GM12878 (cell line): ENCODE measurements at regions not wholly inside any gene's neighbourhood (a gene's known extent, or its start where the extent isn't known, plus 50 kb on each side); places are given as distances from the start of the nearest gene placed in this dataset.

Source experiments
- CTCF ChIP-seq, 3 experiments: IDR thresholded peaks in 2 of 3; conservative IDR thresholded peaks in 1 of 3; 2 replicates each; pipeline ENCODE4 v1.5.1; 2011; ENCODE audit warnings: low read depth in 3 of 3, low read length in 3 of 3, mild to moderate bottlenecking in 3 of 3, control low read depth in 2 of 3, moderate library complexity in 2 of 3, inconsistent platforms in 1 of 3, mixed read lengths in 1 of 3; ENCODE audit not compliant: control insufficient read depth in 2 of 3, insufficient read depth in 1 of 3; ENCODE audit errors: extremely low read depth in 1 of 3
- JUNB ChIP-seq: IDR thresholded peaks from 2 replicates; pipeline ENCODE4 v1.6.1; 2016; ENCODE audit warnings: antibody characterized with exemption, mild to moderate bottlenecking
- MXI1 ChIP-seq: fragments of 150-350 bp; IDR thresholded peaks from 2 replicates; pipeline ENCODE4 v1.6.1; 2011; ENCODE audit warnings: low read depth, mild to moderate bottlenecking, inconsistent platforms, low read length, improper control_type of control experiment
- MYC ChIP-seq: IDR thresholded peaks from 2 replicates; pipeline ENCODE4 v1.6.1; 2011; ENCODE audit warnings: mild to moderate bottlenecking, low read length, moderate library complexity, inconsistent platforms; ENCODE audit not compliant: insufficient read depth, insufficient replicate concordance, insufficient read length, severe bottlenecking
- POLR2A ChIP-seq: IDR thresholded peaks from 2 replicates; pipeline ENCODE4 v1.6.1; 2011; ENCODE audit warnings: low read depth, mild to moderate bottlenecking, low read length
- POLR2AphosphoS5 ChIP-seq: IDR thresholded peaks from 2 replicates; pipeline ENCODE4 v1.6.1; 2011; ENCODE audit warnings: mild to moderate bottlenecking, low read length, inconsistent platforms
- RBBP5 ChIP-seq: fragments of 200-600 bp; sonication (generic); conservative IDR thresholded peaks from 2 replicates; pipeline ENCODE4 v1.6.1; 2016
- RCOR1 ChIP-seq: conservative IDR thresholded peaks from 2 replicates; pipeline ENCODE4 v1.6.1; 2012; ENCODE audit warnings: low read depth, low read length, improper control_type of control experiment
- RFX5 ChIP-seq: IDR thresholded peaks from 2 replicates; pipeline ENCODE4 v1.6.1; 2011; ENCODE audit warnings: low read depth, low read length, improper control_type of control experiment
- ZNF592 ChIP-seq: fragments of 450-650 bp; IDR thresholded peaks from 2 replicates; pipeline ENCODE4 v1.6.1; 2017; ENCODE audit warnings: mild to moderate bottlenecking, moderate library complexity

DNA sequence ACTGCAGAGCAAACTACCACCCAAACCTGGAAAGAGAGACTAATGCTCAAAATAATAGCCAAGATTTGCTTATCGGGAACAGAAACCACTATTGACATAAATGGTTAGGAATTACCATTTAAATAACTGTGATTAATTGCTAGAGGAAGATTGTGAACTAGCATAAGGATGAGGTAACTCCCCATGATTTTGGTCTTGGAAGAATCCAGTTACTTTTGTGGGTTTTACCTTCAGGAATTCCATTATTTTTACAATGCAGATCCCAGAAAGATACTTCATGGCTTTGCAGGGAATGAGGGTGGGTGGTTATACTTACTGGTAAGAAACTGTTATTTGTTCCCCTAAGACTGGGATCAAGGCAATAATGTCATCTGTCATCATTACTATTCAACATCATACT lies 652.9 kb upstream of the FLRT2 start:
- no peak for TF ChIP-seq POLR2AphosphoS5
- no peak for TF ChIP-seq MYC
- TF ChIP-seq CTCF (IDR thresholded peaks at IDR 0.05 in 2 of 3, conservative IDR thresholded peaks at IDR 0.05 in 1 of 3; ENCODE audit: control insufficient read depth in 2 of 3, extremely low read depth in 1 of 3, insufficient read depth in 1 of 3, low read depth in 3 of 3, low read length in 3 of 3), result no peak
- no peak for TF ChIP-seq ZNF592
- no peak for TF ChIP-seq JUNB
- TF ChIP-seq RBBP5, result no peak
- no peak for TF ChIP-seq MXI1
- no peak for TF ChIP-seq RCOR1
- no peak for TF ChIP-seq POLR2A
- TF ChIP-seq RFX5, result no peak
